ENCODE measurements at regions not wholly inside any gene's neighbourhood (a gene's known extent, or its start where the extent isn't known, plus 50 kb on each side); places are given as distances from the start of the nearest gene placed in this dataset.

- TF ChIP-seq CTCF (IDR thresholded peaks at IDR 0.05; ENCODE audit: extremely low read depth in 1 of 2, insufficient read depth in 1 of 2, low read depth in 1 of 2, low read length in 2 of 2): no peak
- no peak for TF ChIP-seq POLR2AphosphoS5 (IDR thresholded peaks at IDR 0.05; ENCODE audit: insufficient read depth, low read depth, low read length)
- TF ChIP-seq POLR2A (IDR thresholded peaks at IDR 0.05; ENCODE audit: low read depth, low read length): no peak
- no peak for TF ChIP-seq EZH2 (IDR thresholded peaks at IDR 0.05; ENCODE audit: borderline replicate concordance, low read depth, low read length, severe bottlenecking)
- TF ChIP-seq MYC (IDR thresholded peaks at IDR 0.05; ENCODE audit: low read depth, low read length): no peak
- TF ChIP-seq JUN (IDR thresholded peaks at IDR 0.05; ENCODE audit: borderline replicate concordance, insufficient read depth, insufficient read length, low read depth): no peak
Observed at GRCh38 chr9:1383899-1384455, 333.8 kb downstream of the DMRT2 start.

Data from endothelial cell of umbilical vein (primary cell).